OCI-LY7 (cell line): ENCODE measurements at regions not wholly inside any gene's neighbourhood (a gene's known extent, or its start where the extent isn't known, plus 50 kb on each side); places are given as distances from the start of the nearest gene placed in this dataset.
"Not testable (repeated sequence)": the region's sequence is repeated elsewhere in the genome, so short reads cannot be mapped to it uniquely, and the experiment has no call there.

ENCODE experiments used
- EZH2phosphoT487 ChIP-seq: fragments of 200-600 bp; sonication (generic); IDR thresholded peaks from 2 replicates; pipeline ENCODE4 v1.6.1; 2018; ENCODE audit warnings: low read depth, borderline replicate concordance, mild to moderate bottlenecking, mixed run types, antibody characterized with exemption, low read length, moderate library complexity, mixed read lengths
- TF ChIP-seq, protein P1 (sequence below): fragments of 200-600 bp; sonication (generic); conservative IDR thresholded peaks from 2 replicates; pipeline ENCODE4 v1.5.1; 2014; ENCODE audit warnings: mild to moderate bottlenecking, antibody characterized with exemption, low read length, moderate library complexity, mixed read lengths

DNA sequence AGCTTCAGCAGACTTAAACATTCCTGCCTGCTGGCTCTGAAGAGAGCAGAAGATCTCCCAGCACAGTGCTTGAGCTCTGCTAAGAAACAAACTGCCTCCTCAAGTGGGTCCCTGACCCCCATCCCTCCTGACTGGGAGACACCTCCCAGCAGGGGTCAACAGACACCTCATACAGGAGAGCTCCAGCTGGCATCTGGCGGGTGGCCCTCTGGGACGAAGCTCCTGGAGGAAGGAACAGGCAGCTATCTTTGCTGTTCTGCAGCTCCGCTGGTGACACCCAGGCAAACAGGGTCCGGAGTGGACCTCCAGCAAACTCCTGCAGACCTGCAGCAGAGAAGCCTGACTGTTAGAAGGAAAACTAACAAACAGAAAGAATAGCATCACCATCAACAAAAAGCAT lies 139.3 kb downstream of the ATXN7L3B start:
- not testable (repeated sequence) for TF ChIP-seq EZH2phosphoT487
- TF ChIP-seq, protein P1, sequence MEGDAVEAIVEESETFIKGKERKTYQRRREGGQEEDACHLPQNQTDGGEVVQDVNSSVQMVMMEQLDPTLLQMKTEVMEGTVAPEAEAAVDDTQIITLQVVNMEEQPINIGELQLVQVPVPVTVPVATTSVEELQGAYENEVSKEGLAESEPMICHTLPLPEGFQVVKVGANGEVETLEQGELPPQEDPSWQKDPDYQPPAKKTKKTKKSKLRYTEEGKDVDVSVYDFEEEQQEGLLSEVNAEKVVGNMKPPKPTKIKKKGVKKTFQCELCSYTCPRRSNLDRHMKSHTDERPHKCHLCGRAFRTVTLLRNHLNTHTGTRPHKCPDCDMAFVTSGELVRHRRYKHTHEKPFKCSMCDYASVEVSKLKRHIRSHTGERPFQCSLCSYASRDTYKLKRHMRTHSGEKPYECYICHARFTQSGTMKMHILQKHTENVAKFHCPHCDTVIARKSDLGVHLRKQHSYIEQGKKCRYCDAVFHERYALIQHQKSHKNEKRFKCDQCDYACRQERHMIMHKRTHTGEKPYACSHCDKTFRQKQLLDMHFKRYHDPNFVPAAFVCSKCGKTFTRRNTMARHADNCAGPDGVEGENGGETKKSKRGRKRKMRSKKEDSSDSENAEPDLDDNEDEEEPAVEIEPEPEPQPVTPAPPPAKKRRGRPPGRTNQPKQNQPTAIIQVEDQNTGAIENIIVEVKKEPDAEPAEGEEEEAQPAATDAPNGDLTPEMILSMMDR = not testable (repeated sequence)
